Neuronal stem cell (in vitro differentiated cells): ENCODE measurements at regions not wholly inside any gene's neighbourhood (a gene's known extent, or its start where the extent isn't known, plus 50 kb on each side); places are given as distances from the start of the nearest gene placed in this dataset.
A peak's percentile ranks its signal among the peaks of the same experiment; 100 is the strongest.
"Not testable (repeated sequence)": the region's sequence is repeated elsewhere in the genome, so short reads cannot be mapped to it uniquely, and the experiment has no call there.

Experiments used
- DNase-seq: peaks from one replicate; pipeline ENCODE4 v3.0.0-alpha.2; 2013; ENCODE audit warnings: low spot score
- H2AFZ ChIP-seq: one replicate; pipeline ENCODE4 v1.6.1; 2013; ENCODE audit warnings: mild to moderate bottlenecking, low read length, inconsistent platforms
- H2AK5ac ChIP-seq: 2 replicates; pipeline ENCODE4 v1.6.1; 2013; ENCODE audit warnings: low read depth, mild to moderate bottlenecking, inconsistent platforms, low read length, moderate library complexity, mixed read lengths
- H2BK120ac ChIP-seq: 2 replicates; pipeline ENCODE4 v1.6.1; 2013; ENCODE audit warnings: low read depth, mild to moderate bottlenecking, inconsistent platforms, low read length, moderate library complexity, mixed read lengths
- H2BK12ac ChIP-seq: one replicate; pipeline ENCODE4 v1.6.1; 2013; ENCODE audit warnings: low read length, inconsistent platforms
- H2BK15ac ChIP-seq: 2 replicates; pipeline ENCODE4 v1.6.1; 2013; ENCODE audit warnings: mild to moderate bottlenecking, low read length, inconsistent platforms, mixed read lengths
- H2BK5ac ChIP-seq: one replicate; pipeline ENCODE4 v1.6.1; 2013; ENCODE audit warnings: inconsistent platforms, mild to moderate bottlenecking, low read length, moderate library complexity
- H3K14ac ChIP-seq: one replicate; pipeline ENCODE4 v1.6.1; 2013; ENCODE audit warnings: low read length, inconsistent platforms
- H3K18ac ChIP-seq: 2 replicates; pipeline ENCODE4 v1.6.1; 2013; ENCODE audit warnings: low read length, inconsistent platforms
- H3K23ac ChIP-seq: 2 replicates; pipeline ENCODE4 v1.6.1; 2013; ENCODE audit warnings: low read depth, mild to moderate bottlenecking, mixed read lengths, low read length, inconsistent platforms; ENCODE audit not compliant: poor library complexity
- H3K27ac ChIP-seq: replicated peaks from 3 replicates; pipeline ENCODE4 v1.5.1; 2013; ENCODE audit warnings: low read length, inconsistent platforms
- H3K27me3 ChIP-seq, 3 experiments: 2 replicates each; pipeline ENCODE4 v1.6.1; 2013; ENCODE audit warnings: low read length in 3 of 3, mild to moderate bottlenecking in 2 of 3, inconsistent platforms in 1 of 3, low read depth in 1 of 3, mixed read lengths in 1 of 3, moderate library complexity in 1 of 3; ENCODE audit not compliant: control insufficient read depth in 3 of 3, insufficient read depth in 3 of 3
- H3K36me3 ChIP-seq, 2 donors: replicated peaks in 1 of 2; 2 replicates each; pipeline ENCODE4 v1.6.1; 2013; ENCODE audit warnings: low read length in 2 of 2; ENCODE audit not compliant: control insufficient read depth in 2 of 2, insufficient read depth in 2 of 2
- H3K4ac ChIP-seq: 2 replicates; pipeline ENCODE4 v1.6.1; 2013; ENCODE audit warnings: inconsistent platforms, mild to moderate bottlenecking, low read length, moderate library complexity
- H3K4me1 ChIP-seq, 2 donors: 1 replicate in 1 of 2; 2 replicates in 1 of 2; pipeline ENCODE4 v1.6.1; 2013; ENCODE audit warnings: low read length in 2 of 2, low read depth in 1 of 2; ENCODE audit not compliant: control insufficient read depth in 2 of 2, insufficient read depth in 1 of 2
- H3K4me2 ChIP-seq: one replicate; pipeline ENCODE4 v1.6.1; 2013; ENCODE audit warnings: mild to moderate bottlenecking, low read length, inconsistent platforms; ENCODE audit not compliant: insufficient read depth, poor library complexity, severe bottlenecking
- H3K4me3 ChIP-seq, 2 donors: 2 replicates each; pipeline ENCODE4 v1.5.1; 2013; ENCODE audit warnings: low read length in 2 of 2, mild to moderate bottlenecking in 2 of 2, inconsistent platforms in 1 of 2, moderate library complexity in 1 of 2
- H3K79me1 ChIP-seq: one replicate; pipeline ENCODE4 v1.6.1; 2013; ENCODE audit warnings: low read depth, mild to moderate bottlenecking, inconsistent platforms, low read length, moderate library complexity
- H3K9ac ChIP-seq: one replicate; pipeline ENCODE4 v1.6.1; 2013; ENCODE audit warnings: mild to moderate bottlenecking, low read depth, low read length, inconsistent platforms; ENCODE audit not compliant: poor library complexity
- H3K9me3 ChIP-seq, 2 donors: replicated peaks in 1 of 2; 2 replicates each; pipeline versions ENCODE3 to v1.6.1; 2013; ENCODE audit warnings: low read length in 2 of 2, mild to moderate bottlenecking in 2 of 2, inconsistent platforms in 1 of 2, low read depth in 1 of 2, mixed read lengths in 1 of 2, moderate library complexity in 1 of 2; ENCODE audit not compliant: control insufficient read depth in 2 of 2, insufficient read depth in 1 of 2
- H4K8ac ChIP-seq: one replicate; pipeline ENCODE4 v1.6.1; 2013; ENCODE audit warnings: low read depth, mild to moderate bottlenecking, inconsistent platforms, low read length, moderate library complexity
- H4K91ac ChIP-seq: one replicate; pipeline ENCODE4 v1.6.1; 2013; ENCODE audit warnings: low read length, low read depth, mild to moderate bottlenecking, inconsistent platforms; ENCODE audit not compliant: poor library complexity
- WGBS, 2 donors: extraction: QIAGEN DNeasy Blood & Tissue Kit; methylation state at CpG; one replicate each; pipeline ENCODE4 v1.1.7; 2013; ENCODE audit warnings: missing lambda C conversion rate in 2 of 2, mixed read lengths in 1 of 2; ENCODE audit not compliant: insufficient read length in 2 of 2, insufficient replicate concordance in 1 of 2; ENCODE audit errors: extremely low coverage in 2 of 2; 5-methylcytosine and 5-hydroxymethylcytosine counted together

DNA sequence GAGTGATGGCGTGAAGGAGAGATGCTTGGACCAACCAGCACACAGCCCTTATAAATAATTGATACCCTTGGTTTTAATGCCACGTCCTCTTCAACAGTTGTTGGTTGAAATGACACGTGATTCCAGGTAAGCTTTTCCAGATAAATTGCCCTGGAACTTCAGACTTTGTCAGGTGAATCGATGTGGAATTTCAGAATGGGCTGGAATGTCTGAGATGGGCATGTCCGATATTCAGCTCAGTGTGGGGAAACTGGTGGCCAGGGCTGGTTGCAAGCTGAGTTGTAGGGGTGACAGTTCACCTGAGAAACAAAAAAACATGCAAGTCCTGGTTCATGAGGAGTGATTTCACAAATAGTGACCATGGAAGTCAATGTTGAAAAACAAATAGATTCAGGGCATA is 104.0 kb upstream of the PRKX start:
- peaks cover 4 to 40% of the 10 kb centered on the region in 2 donors for H3K36me3 ChIP-seq
- not testable (repeated sequence) for H3K4ac ChIP-seq, H3K4me1 ChIP-seq, H3K4me2 ChIP-seq, H2BK120ac ChIP-seq, H3K18ac ChIP-seq, H3K27ac ChIP-seq, H4K91ac ChIP-seq, H3K79me1 ChIP-seq, H2BK5ac ChIP-seq, H3K23ac ChIP-seq, H2BK12ac ChIP-seq, DNase-seq, H3K14ac ChIP-seq, H3K9me3 ChIP-seq, H2BK15ac ChIP-seq, H4K8ac ChIP-seq, H3K9ac ChIP-seq, H3K27me3 ChIP-seq, H3K4me3 ChIP-seq, H2AFZ ChIP-seq, H2AK5ac ChIP-seq
- WGBS, 2 donors = no CpG with 5 or more reads among the region's 5 CpGs

DNA sequence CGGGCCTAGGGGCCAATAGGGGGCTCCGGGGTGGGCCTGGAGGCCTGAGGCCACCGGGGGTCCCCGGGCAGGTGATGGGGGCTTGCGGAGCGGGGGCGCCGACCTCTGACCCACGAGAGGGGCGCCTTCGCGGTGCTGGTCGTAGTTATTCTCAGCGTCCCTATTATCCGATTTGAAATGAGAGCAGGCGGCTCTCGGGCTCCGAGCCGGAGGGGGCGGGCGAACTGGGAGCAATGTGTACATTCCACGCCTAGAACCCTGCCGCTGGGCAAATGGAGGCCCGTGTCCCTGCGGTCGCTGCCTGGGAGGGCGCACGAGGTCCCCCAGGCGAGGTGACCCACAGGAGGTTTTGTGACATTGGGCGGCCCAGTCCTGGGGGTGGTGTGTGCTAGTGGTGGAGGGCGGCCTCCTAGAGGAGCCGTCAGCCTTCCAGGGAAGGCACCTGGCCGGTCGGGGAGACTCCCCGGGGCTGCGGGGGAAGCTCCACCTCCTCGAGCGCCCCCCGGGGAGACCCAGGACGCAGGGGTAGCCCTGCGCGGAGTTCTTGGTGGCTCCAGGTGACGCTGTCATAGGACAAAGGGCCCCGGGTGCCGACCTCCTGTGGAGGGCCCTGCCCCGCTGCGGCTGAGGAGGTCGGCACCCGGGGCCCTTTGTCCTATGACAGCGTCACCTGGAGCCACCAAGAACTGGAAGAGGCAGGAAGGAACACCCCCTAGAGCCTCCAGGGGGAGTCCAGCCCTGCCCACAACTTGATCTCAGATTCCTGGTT is 102.6 kb upstream of the PRKX start:
- Histone ChIP-seq H3K27ac (peak overlapping the region; percentile 81), H3K9ac (no peak overlapping the region), H3K18ac (peak overlapping the region; percentile 48), H3K4me1 (no peaks in the 10 kb centered on the region), H2AK5ac (no peak overlapping the region), H3K4me2 (peak overlapping the region; percentile 45), H3K27me3 (no peaks in the 10 kb centered on the region), H3K9me3 (no peaks in the 10 kb centered on the region), H2BK5ac (no peak overlapping the region), H2BK120ac (no peak overlapping the region), H4K91ac (no peak overlapping the region), H3K4me3 (peak overlapping the region in 1 of 2 donors; percentile 79), H3K23ac (no peak overlapping the region), H3K4ac (no peak overlapping the region), H4K8ac (no peak overlapping the region), H2BK15ac (no peak overlapping the region), H2AFZ (no peak overlapping the region), H3K14ac (no peak overlapping the region), H3K79me1 (no peaks in the 10 kb centered on the region), H3K36me3 (peaks cover 4 to 36% of the 10 kb centered on the region in 2 donors), H2BK12ac (no peak overlapping the region)
- peak; percentile 20 for DNase-seq
- no CpG with 5 or more reads among the region's 50 CpGs for whole genome bisulfite sequencing, 2 donors

DNA sequence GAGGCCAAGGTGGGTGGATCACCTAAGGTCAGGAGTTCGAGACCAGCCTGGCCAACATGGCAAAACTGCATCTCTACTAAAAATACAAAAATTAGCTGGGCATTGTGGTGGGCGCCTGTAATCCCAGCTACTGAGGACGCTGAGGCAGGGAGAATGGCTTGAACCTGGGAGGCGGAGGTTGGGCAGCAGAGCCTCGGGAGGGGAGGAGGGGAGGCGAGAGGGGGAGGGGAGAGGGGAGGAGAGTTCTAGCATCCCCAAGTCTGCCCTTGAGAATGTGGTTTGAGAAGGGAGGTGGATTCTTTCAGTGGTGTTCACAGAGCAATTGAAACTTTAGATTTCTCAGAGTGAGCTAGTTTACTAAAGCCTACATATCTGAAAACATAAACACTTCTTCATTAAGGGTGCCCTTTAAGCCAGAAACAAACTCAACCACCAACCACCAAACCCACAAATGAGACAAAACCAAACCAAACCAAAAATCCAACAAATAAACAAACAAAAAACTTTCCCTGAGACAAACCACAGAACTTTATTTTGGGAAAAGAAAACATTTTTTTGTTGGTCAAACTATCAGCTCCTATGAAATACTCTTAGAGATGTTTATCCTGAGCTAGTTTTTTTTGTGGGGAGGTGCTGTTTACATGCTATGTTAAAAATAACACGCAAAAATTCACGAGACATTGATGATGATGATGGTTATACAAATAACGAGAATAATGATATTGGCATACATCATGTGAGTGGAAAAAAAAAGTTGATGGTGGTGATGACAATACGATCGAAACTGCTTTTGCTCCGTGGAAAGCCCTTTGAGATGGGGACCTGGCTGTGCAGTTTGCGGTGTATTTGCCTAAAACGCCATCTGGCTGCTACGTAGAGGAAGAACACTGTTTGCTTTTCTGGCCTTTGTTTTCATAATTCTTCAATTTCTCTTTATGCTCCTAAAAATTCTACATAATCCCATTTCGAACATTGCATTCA is 98.2 kb upstream of the PRKX start:
- no peaks in the 10 kb centered on the region for H3K9me3 ChIP-seq
- WGBS, 2 donors = no CpG with 5 or more reads among the region's 16 CpGs
- no peak overlapping the region for H3K4me3 ChIP-seq
- H3K4ac ChIP-seq = no peak overlapping the region
- no peak overlapping the region for H4K8ac ChIP-seq
- no peak overlapping the region for H2BK12ac ChIP-seq
- H2BK5ac ChIP-seq = no peak overlapping the region
- no peak overlapping the region for H2BK15ac ChIP-seq
- no peaks in the 10 kb centered on the region for H3K27me3 ChIP-seq
- no peak overlapping the region for H3K14ac ChIP-seq
- H4K91ac ChIP-seq = no peak overlapping the region
- no peak overlapping the region for H3K27ac ChIP-seq
- H3K18ac ChIP-seq = no peak overlapping the region
- DNase-seq = no peak
- H3K9ac ChIP-seq = no peak overlapping the region
- no peaks in the 10 kb centered on the region for H3K4me1 ChIP-seq
- H3K36me3 ChIP-seq = peaks cover 0 to 3% of the 10 kb centered on the region in 2 donors
- H2AK5ac ChIP-seq = no peak overlapping the region
- no peak overlapping the region for H3K23ac ChIP-seq
- H3K4me2 ChIP-seq = no peak overlapping the region
- H3K79me1 ChIP-seq = no peaks in the 10 kb centered on the region
- no peak overlapping the region for H2AFZ ChIP-seq
- H2BK120ac ChIP-seq = no peak overlapping the region

DNA sequence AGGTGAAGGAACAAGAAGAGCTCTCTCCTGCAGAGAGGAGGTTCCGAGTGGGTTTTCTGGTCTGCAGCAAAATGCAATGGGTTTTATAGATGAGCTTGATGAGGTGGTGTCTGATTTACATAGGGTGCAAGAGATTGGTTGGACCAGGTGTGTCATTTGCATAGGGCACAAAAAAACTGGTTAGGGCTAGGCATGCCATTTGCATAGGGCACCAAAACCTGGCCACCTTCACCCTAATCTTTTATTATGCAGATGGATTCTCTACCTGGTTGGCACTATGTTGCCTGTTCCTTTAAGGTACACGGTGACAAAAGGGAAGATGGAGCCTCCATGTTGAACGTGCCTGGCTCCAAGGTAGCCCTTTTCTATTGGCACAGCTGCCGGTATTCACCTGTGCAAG is 94.5 kb upstream of the PRKX start:
- no CpG with 5 or more reads among the region's 4 CpGs for WGBS, 2 donors
- no peak overlapping the region for H2BK15ac ChIP-seq
- DNase-seq = no peak
- H3K27ac ChIP-seq = no peak overlapping the region
- no peak overlapping the region for H3K9ac ChIP-seq
- no peaks in the 10 kb centered on the region for H3K27me3 ChIP-seq
- H4K8ac ChIP-seq = no peak overlapping the region
- H3K14ac ChIP-seq = no peak overlapping the region
- H4K91ac ChIP-seq = no peak overlapping the region
- H3K9me3 ChIP-seq = no peaks in the 10 kb centered on the region
- H2AK5ac ChIP-seq = no peak overlapping the region
- H2BK120ac ChIP-seq = no peak overlapping the region
- H2BK5ac ChIP-seq = no peak overlapping the region
- H3K4me1 ChIP-seq = no peaks in the 10 kb centered on the region
- no peaks in the 10 kb centered on the region for H3K79me1 ChIP-seq
- no peak overlapping the region for H3K4me3 ChIP-seq
- no peaks in the 10 kb centered on the region for H3K36me3 ChIP-seq
- H3K18ac ChIP-seq = no peak overlapping the region
- no peak overlapping the region for H3K4ac ChIP-seq
- H2AFZ ChIP-seq = no peak overlapping the region
- no peak overlapping the region for H3K23ac ChIP-seq
- no peak overlapping the region for H2BK12ac ChIP-seq
- no peak overlapping the region for H3K4me2 ChIP-seq
